SU-DHL-6 (cell line): ENCODE measurements at regions not wholly inside any gene's neighbourhood (a gene's known extent, or its start where the extent isn't known, plus 50 kb on each side); places are given as distances from the start of the nearest gene placed in this dataset.

ENCODE experiments used
- H2AFZ ChIP-seq: fragments of 200-600 bp; sonication (generic); 2 replicates; pipeline ENCODE4 v1.6.1; 2014; ENCODE audit warnings: low read depth, mild to moderate bottlenecking, moderate library complexity, mixed read lengths, antibody characterized with exemption, low read length; ENCODE audit not compliant: severe bottlenecking
- H3F3A ChIP-seq: fragments of 200-600 bp; shearing (Covaris generic); 2 replicates; pipeline ENCODE4 v1.6.0; 2016; ENCODE audit warnings: antibody characterized with exemption, mild to moderate bottlenecking; ENCODE audit not compliant: insufficient read depth
- H3K27ac ChIP-seq: fragments of 200-600 bp; sonication (generic); 2 replicates; pipeline ENCODE4 v1.5.1; 2016; ENCODE audit warnings: low read depth, mild to moderate bottlenecking, low read length, moderate library complexity, mixed read lengths
- H3K27me3 ChIP-seq: fragments of 200-600 bp; sonication (generic), shearing (Covaris generic); 2 replicates; pipeline ENCODE4 v1.6.0; 2014; ENCODE audit warnings: mild to moderate bottlenecking, low read length
- H3K36me3 ChIP-seq: fragments of 200-600 bp; sonication (generic); 2 replicates; pipeline ENCODE4 v1.6.1; 2014; ENCODE audit warnings: mild to moderate bottlenecking, low read length, mixed read lengths
- H3K4me2 ChIP-seq: fragments of 300-600, 200-600 bp; shearing (Covaris generic), sonication (generic); 2 replicates; pipeline ENCODE4 v1.6.0; 2014; ENCODE audit warnings: low read length, low read depth, mild to moderate bottlenecking; ENCODE audit not compliant: poor library complexity, severe bottlenecking
- H3K4me3 ChIP-seq: fragments of 200-600 bp; sonication (generic); 2 replicates; pipeline ENCODE4 v1.5.1; 2014; ENCODE audit warnings: antibody characterized with exemption, low read length, mild to moderate bottlenecking, mixed read lengths; ENCODE audit not compliant: insufficient read depth, poor library complexity, severe bottlenecking
- H3K79me2 ChIP-seq: fragments of 200-600 bp; sonication (generic); 2 replicates; pipeline ENCODE4 v1.6.1; 2014; ENCODE audit warnings: mild to moderate bottlenecking, low read length, moderate library complexity; ENCODE audit not compliant: insufficient read depth
- H3K9ac ChIP-seq: fragments of 200-600 bp; sonication (generic); 2 replicates; pipeline ENCODE4 v1.7.0; 2014; ENCODE audit warnings: mild to moderate bottlenecking, low read length
- H3K9me2 ChIP-seq: fragments of 200-600 bp; sonication (generic); replicated peaks from 2 replicates; pipeline ENCODE4 v1.6.1; 2014; ENCODE audit warnings: low read length; ENCODE audit not compliant: insufficient read depth
- H3K9me3 ChIP-seq: fragments of 200-600 bp; sonication (generic); 2 replicates; pipeline ENCODE4 v1.6.1; 2014; ENCODE audit warnings: low read length, mixed read lengths; ENCODE audit not compliant: insufficient read depth
- H4K20me1 ChIP-seq: fragments of 200-600 bp; sonication (generic); 2 replicates; pipeline ENCODE4 v1.6.1; 2014; ENCODE audit warnings: low read depth, mild to moderate bottlenecking, antibody characterized with exemption, low read length, moderate library complexity, mixed read lengths
- EZH2phosphoT487 ChIP-seq: fragments of 200-600 bp; sonication (generic), shearing (Covaris generic); conservative IDR thresholded peaks from 2 replicates; pipeline ENCODE4 v1.6.1; 2018; ENCODE audit warnings: mild to moderate bottlenecking, antibody characterized with exemption, low read length, moderate library complexity, mixed read lengths
- TF ChIP-seq, protein P1 (sequence below): fragments of 200-600 bp; sonication (generic); IDR thresholded peaks from one replicate; pipeline ENCODE4 v1.5.1; 2017; ENCODE audit warnings: antibody characterized with exemption, mild to moderate bottlenecking, low read length, moderate library complexity; ENCODE audit not compliant: insufficient read depth, poor library complexity, severe bottlenecking

DNA sequence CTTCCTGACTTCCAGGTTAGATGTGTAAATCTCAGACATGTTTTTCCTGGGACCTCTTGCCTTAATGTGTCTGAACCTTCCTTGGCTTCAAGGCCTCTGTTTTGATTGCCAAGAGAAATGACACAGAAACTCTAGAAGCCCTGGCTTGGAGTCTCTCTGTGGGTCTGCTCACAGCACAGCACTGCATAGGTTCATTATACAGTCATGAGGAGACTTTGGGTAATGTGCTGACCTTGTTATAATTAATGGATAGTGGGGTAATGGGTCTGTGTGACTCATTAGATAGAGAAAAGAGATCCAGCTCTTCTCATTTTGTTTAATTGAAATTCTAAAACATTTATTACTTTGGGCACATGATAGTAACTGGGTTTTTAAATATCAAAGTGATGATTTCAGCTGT, 175.8 kb upstream of the GLRA1 start:
- Histone ChIP-seq H3K36me3 (no peaks in the 10 kb centered on the region), H3K9me2 (no peaks in the 10 kb centered on the region), H3F3A (no peaks in the 10 kb centered on the region), H3K4me3 (no peak overlapping the region), H2AFZ (no peak overlapping the region), H4K20me1 (no peaks in the 10 kb centered on the region), H3K79me2 (no peaks in the 10 kb centered on the region), H3K9me3 (no peaks in the 10 kb centered on the region), H3K27me3 (no peaks in the 10 kb centered on the region), H3K9ac (no peak overlapping the region), H3K27ac (no peak overlapping the region), H3K4me2 (no peak overlapping the region)
- TF ChIP-seq, protein P1, sequence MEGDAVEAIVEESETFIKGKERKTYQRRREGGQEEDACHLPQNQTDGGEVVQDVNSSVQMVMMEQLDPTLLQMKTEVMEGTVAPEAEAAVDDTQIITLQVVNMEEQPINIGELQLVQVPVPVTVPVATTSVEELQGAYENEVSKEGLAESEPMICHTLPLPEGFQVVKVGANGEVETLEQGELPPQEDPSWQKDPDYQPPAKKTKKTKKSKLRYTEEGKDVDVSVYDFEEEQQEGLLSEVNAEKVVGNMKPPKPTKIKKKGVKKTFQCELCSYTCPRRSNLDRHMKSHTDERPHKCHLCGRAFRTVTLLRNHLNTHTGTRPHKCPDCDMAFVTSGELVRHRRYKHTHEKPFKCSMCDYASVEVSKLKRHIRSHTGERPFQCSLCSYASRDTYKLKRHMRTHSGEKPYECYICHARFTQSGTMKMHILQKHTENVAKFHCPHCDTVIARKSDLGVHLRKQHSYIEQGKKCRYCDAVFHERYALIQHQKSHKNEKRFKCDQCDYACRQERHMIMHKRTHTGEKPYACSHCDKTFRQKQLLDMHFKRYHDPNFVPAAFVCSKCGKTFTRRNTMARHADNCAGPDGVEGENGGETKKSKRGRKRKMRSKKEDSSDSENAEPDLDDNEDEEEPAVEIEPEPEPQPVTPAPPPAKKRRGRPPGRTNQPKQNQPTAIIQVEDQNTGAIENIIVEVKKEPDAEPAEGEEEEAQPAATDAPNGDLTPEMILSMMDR: no peak
- TF ChIP-seq EZH2phosphoT487: no peak

- Histone ChIP-seq H3K36me3 (no peaks in the 10 kb centered on the region), H3K9me3 (no peaks in the 10 kb centered on the region), H3F3A (no peaks in the 10 kb centered on the region), H3K4me3 (no peak overlapping the region), H3K27ac (no peak overlapping the region), H2AFZ (no peak overlapping the region), H4K20me1 (no peaks in the 10 kb centered on the region), H3K79me2 (no peaks in the 10 kb centered on the region), H3K27me3 (no peaks in the 10 kb centered on the region), H3K9ac (no peak overlapping the region), H3K4me2 (no peak overlapping the region), H3K9me2 (no peaks in the 10 kb centered on the region)
- no peak for TF ChIP-seq EZH2phosphoT487
- TF ChIP-seq, protein P1: no peak
Measured at GRCh38 chr5:152097128-152097527, 172.5 kb upstream of the GLRA1 start.

DNA sequence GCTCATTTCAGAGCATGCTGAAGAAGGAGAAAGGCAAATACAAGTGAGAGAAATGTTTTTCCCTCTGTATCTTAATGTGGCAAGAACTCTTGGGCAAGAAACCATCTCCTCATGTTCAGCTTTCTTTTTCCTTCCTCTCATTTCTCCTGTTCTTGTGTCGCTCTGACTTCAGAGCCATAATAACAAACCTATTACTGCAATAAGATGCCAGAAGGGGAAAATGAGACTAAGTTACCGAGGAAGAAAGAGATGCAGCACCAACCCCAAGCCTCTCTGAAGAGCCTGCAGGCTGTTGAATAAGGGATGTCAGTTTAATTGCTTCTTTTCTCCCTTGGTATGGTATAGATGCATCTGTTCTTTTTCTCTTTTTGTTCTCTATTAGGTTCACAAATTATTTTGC, 170.1 kb upstream of the GLRA1 start:
- no peak overlapping the region for H3K9ac ChIP-seq
- TF ChIP-seq EZH2phosphoT487: no peak
- TF ChIP-seq, protein P1: no peak
- H3K27me3 ChIP-seq: no peaks in the 10 kb centered on the region
- H3K9me2 ChIP-seq: no peaks in the 10 kb centered on the region
- H3K79me2 ChIP-seq: no peaks in the 10 kb centered on the region
- H3K4me2 ChIP-seq: no peak overlapping the region
- H3K4me3 ChIP-seq: no peak overlapping the region
- no peaks in the 10 kb centered on the region for H4K20me1 ChIP-seq
- H3K27ac ChIP-seq: no peak overlapping the region
- H3K9me3 ChIP-seq: no peaks in the 10 kb centered on the region
- no peaks in the 10 kb centered on the region for H3K36me3 ChIP-seq
- no peak overlapping the region for H2AFZ ChIP-seq
- no peaks in the 10 kb centered on the region for H3F3A ChIP-seq

GRCh38 chr5:152094060-152094459, 169.4 kb upstream of the GLRA1 start:
- Histone ChIP-seq H3K4me2 (no peak overlapping the region), H3K4me3 (no peak overlapping the region), H3K9ac (no peak overlapping the region), H2AFZ (no peak overlapping the region), H3K27ac (no peak overlapping the region), H3K9me3 (no peaks in the 10 kb centered on the region), H3K36me3 (no peaks in the 10 kb centered on the region), H3K79me2 (no peaks in the 10 kb centered on the region), H3F3A (no peaks in the 10 kb centered on the region), H3K27me3 (no peaks in the 10 kb centered on the region), H4K20me1 (no peaks in the 10 kb centered on the region), H3K9me2 (no peaks in the 10 kb centered on the region)
- TF ChIP-seq, protein P1: no peak
- TF ChIP-seq EZH2phosphoT487: no peak
